NB4 (cell line): ENCODE measurements at regions not wholly inside any gene's neighbourhood (a gene's known extent, or its start where the extent isn't known, plus 50 kb on each side); places are given as distances from the start of the nearest gene placed in this dataset.

ENCODE experiments used
- CTCF ChIP-seq: IDR thresholded peaks from one replicate; pipeline ENCODE4 v1.5.1; 2012; ENCODE audit warnings: low read depth, low read length
- POLR2A ChIP-seq: IDR thresholded peaks from 2 replicates; pipeline ENCODE4 v1.6.1; 2011; ENCODE audit warnings: mild to moderate bottlenecking; ENCODE audit not compliant: insufficient read length; ENCODE audit errors: extremely low read depth

GRCh38 chr10:64275001-64275400 lies 753.8 kb downstream of the REEP3 start:
- TF ChIP-seq POLR2A = no peak
- no peak for TF ChIP-seq CTCF
